Stimulated activated effector memory CD8-positive, alpha-beta T cell treated with anti-CD3 and anti-CD28 coated beads, Interleukin-12 subunit alpha, Interleukin-12 subunit beta, amount 100 ng/mL, for 72 hours (primary cell): ENCODE measurements at regions not wholly inside any gene's neighbourhood (a gene's known extent, or its start where the extent isn't known, plus 50 kb on each side); places are given as distances from the start of the nearest gene placed in this dataset.

Experiments
- ATAC-seq: fragments of 150-1000 bp; cut with Tn5 transposase; 2 replicates; pipeline ENCODE4 v1.10.0; 2021
- DNase-seq, 2 donors: peaks; one replicate each; pipeline ENCODE4 v3.0.0; 2021 to 2022; ENCODE audit warnings: low spot score in 2 of 2
- H3K27ac Mint-ChIP-seq: one replicate; pipeline ENCODE4 v1.8.0; 2022; ENCODE audit warnings: mild to moderate bottlenecking, mixed read lengths
- H3K36me3 Mint-ChIP-seq: one replicate; pipeline ENCODE4 v1.8.0; 2022; ENCODE audit warnings: mild to moderate bottlenecking, mixed read lengths
- H3K4me1 Mint-ChIP-seq: one replicate; pipeline ENCODE4 v1.8.0; 2022; ENCODE audit warnings: mixed read lengths
- H3K4me3 Mint-ChIP-seq: one replicate; pipeline ENCODE4 v1.8.0; 2022; ENCODE audit warnings: mild to moderate bottlenecking, mixed read lengths
- H3K9me3 Mint-ChIP-seq: one replicate; pipeline ENCODE4 v1.8.0; 2022; ENCODE audit warnings: mixed read lengths

GRCh38 chr12:114480337-114481199 is 74.6 kb upstream of the TBX5 start:
- H3K4me3 Mint-ChIP-seq = no peak overlapping the region
- H3K4me1 Mint-ChIP-seq = peaks cover 8% of the 10 kb centered on the region
- no peak overlapping the region for H3K27ac Mint-ChIP-seq
- peaks cover 2% of the 10 kb centered on the region for H3K9me3 Mint-ChIP-seq
- H3K36me3 Mint-ChIP-seq = no peaks in the 10 kb centered on the region
- no peak for DNase-seq
- no peak for ATAC-seq

GRCh38 chr12:114479831-114480230 is 73.9 kb upstream of the TBX5 start:
- no peak for ATAC-seq
- Mint-ChIP-seq H3K4me1 (peaks cover 8% of the 10 kb centered on the region), H3K4me3 (peak overlapping the region; percentile 11), H3K9me3 (peaks cover 2% of the 10 kb centered on the region), H3K27ac (no peak overlapping the region), H3K36me3 (no peaks in the 10 kb centered on the region)
- no peak for DNase-seq

GRCh38 chr12:114478865-114479264 is 72.9 kb upstream of the TBX5 start:
- peaks cover 2% of the 10 kb centered on the region for H3K9me3 Mint-ChIP-seq
- no peak for ATAC-seq
- DNase-seq = no peak
- H3K27ac Mint-ChIP-seq = no peak overlapping the region
- no peaks in the 10 kb centered on the region for H3K36me3 Mint-ChIP-seq
- H3K4me3 Mint-ChIP-seq = no peak overlapping the region
- H3K4me1 Mint-ChIP-seq = peaks cover 8% of the 10 kb centered on the region

GRCh38 chr12:114477989-114478395 is 72.0 kb upstream of the TBX5 start:
- no peak overlapping the region for H3K27ac Mint-ChIP-seq
- ATAC-seq = no peak
- H3K36me3 Mint-ChIP-seq = no peaks in the 10 kb centered on the region

GRCh38 chr12:114476159-114476558 is 70.2 kb upstream of the TBX5 start:
- Mint-ChIP-seq H3K4me3 (no peak overlapping the region), H3K9me3 (peaks cover 2% of the 10 kb centered on the region), H3K27ac (no peak overlapping the region), H3K36me3 (no peaks in the 10 kb centered on the region), H3K4me1 (peaks cover 2% of the 10 kb centered on the region)
- DNase-seq (no peak), ATAC-seq (no peak)

More at GRCh38 chr12:114477989-114478395, 72.0 kb upstream of the TBX5 start:
- Mint-ChIP-seq H3K9me3 (peaks cover 2% of the 10 kb centered on the region), H3K4me3 (no peak overlapping the region), H3K4me1 (peaks cover 8% of the 10 kb centered on the region)
- no peak for DNase-seq

GRCh38 chr12:114473717-114474116 is 67.8 kb upstream of the TBX5 start:
- Mint-ChIP-seq H3K4me1 (no peaks in the 10 kb centered on the region), H3K27ac (no peak overlapping the region), H3K9me3 (peaks cover 2% of the 10 kb centered on the region), H3K36me3 (no peaks in the 10 kb centered on the region), H3K4me3 (no peak overlapping the region)
- DNase-seq = no peak
- ATAC-seq = no peak

- no peaks in the 10 kb centered on the region for H3K4me1 Mint-ChIP-seq
- H3K27ac Mint-ChIP-seq = no peak overlapping the region
Measured at GRCh38 chr12:114473018-114473417, 67.1 kb upstream of the TBX5 start.

GRCh38 chr12:114457620-114458019 is 51.7 kb upstream of the TBX5 start:
- no peak overlapping the region for H3K27ac Mint-ChIP-seq

More at GRCh38 chr12:114473018-114473417, 67.1 kb upstream of the TBX5 start:
- no peaks in the 10 kb centered on the region for H3K36me3 Mint-ChIP-seq
- peaks cover 2% of the 10 kb centered on the region for H3K9me3 Mint-ChIP-seq
- H3K4me3 Mint-ChIP-seq = no peak overlapping the region
- ATAC-seq = no peak
- DNase-seq = no peak

More at GRCh38 chr12:114457620-114458019, 51.7 kb upstream of the TBX5 start:
- DNase-seq (no peak), ATAC-seq (no peak)
- Mint-ChIP-seq H3K4me3 (no peak overlapping the region), H3K4me1 (no peaks in the 10 kb centered on the region), H3K36me3 (no peaks in the 10 kb centered on the region), H3K9me3 (no peaks in the 10 kb centered on the region)
